ENCODE measurements at regions not wholly inside any gene's neighbourhood (a gene's known extent, or its start where the extent isn't known, plus 50 kb on each side); places are given as distances from the start of the nearest gene placed in this dataset.

DNA sequence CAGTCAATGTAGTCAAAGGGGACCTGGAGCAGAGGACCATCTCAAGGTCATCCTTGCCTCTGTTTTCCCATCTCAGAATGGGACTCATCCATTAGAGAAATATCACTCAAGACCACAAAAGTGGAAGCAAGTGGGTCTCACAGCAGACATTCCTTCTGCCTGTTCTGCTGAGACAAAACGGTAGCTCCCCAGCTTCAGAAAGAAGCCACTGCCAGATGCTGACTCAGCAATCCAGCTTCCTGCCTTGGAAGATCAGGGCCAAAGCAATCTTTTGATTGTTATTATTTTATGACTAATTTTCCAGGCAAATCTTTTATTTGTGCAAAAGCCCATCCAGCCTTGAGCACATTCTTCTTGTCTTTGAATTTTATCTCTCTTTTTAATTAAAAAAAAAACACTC is 86.8 kb downstream of the CCT6B start:
- TF ChIP-seq Cebpa-rat (IDR thresholded peaks at IDR 0.05): no peak
- Histone ChIP-seq H3K27ac (no peak overlapping the region), H3K36me3 (no peaks in the 10 kb centered on the region), H4K20me1 (no peaks in the 10 kb centered on the region), H3K4me1 (no peaks in the 10 kb centered on the region), H3K4me3 (no peak overlapping the region), H3K27me3 (no peaks in the 10 kb centered on the region), H3K9me3 (peaks cover 12% of the 10 kb centered on the region), H3K4me2 (no peak overlapping the region), H3K9ac (no peak overlapping the region)

DNA sequence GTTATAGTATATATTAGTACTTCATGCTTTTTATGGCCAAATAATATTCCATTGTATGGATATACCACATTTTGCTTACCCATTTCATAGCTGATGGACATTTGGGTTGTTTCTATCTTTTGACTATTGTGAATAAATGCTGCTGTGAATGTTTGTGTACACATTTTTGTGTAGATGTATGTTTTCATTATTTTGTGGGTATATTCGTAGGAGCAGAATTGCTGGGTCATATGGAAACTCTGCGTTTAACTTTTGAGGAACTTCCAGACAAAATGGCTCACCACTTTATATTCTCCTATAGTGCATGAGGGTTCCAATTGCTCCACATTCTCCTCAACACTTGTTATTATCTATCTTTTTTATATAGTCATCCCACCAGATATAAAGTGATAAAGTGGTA is 88.6 kb downstream of the CCT6B start:
- no peak overlapping the region for H3K4me2 ChIP-seq
- H3K9ac ChIP-seq: no peak overlapping the region
- no peaks in the 10 kb centered on the region for H4K20me1 ChIP-seq
- H3K4me3 ChIP-seq: no peak overlapping the region
- H3K9me3 ChIP-seq: peaks cover 12% of the 10 kb centered on the region
- H3K36me3 ChIP-seq: no peaks in the 10 kb centered on the region
- H3K4me1 ChIP-seq: no peaks in the 10 kb centered on the region
- no peaks in the 10 kb centered on the region for H3K27me3 ChIP-seq
- no peak overlapping the region for H3K27ac ChIP-seq
- TF ChIP-seq Cebpa-rat (IDR thresholded peaks at IDR 0.05): no peak

DNA sequence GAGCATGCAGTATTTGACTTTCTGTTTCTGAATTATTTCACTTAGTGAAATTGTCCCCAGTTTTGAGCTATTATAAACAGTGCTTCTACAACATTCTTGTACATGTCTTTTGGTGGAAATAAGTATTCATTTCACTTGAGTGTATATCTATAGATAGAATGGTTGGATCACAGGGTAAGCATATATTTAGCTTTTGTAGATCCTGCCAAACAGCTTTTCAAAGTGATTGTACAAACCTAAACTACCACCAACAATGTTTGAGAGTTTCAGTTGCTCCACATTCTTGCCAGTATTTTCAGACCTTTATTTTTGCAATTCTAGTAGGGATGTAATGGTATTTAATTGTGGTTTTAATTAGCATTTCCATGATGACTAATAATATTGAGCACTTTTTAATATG is 91.6 kb downstream of the CCT6B start:
- H4K20me1 ChIP-seq: no peaks in the 10 kb centered on the region
- H3K27me3 ChIP-seq: no peaks in the 10 kb centered on the region
- H3K4me2 ChIP-seq: no peak overlapping the region
- no peaks in the 10 kb centered on the region for H3K36me3 ChIP-seq
- no peak overlapping the region for H3K9ac ChIP-seq
- H3K9me3 ChIP-seq: peaks cover 12% of the 10 kb centered on the region
- H3K4me1 ChIP-seq: no peaks in the 10 kb centered on the region
- H3K27ac ChIP-seq: no peak overlapping the region
- H3K4me3 ChIP-seq: no peak overlapping the region
- TF ChIP-seq Cebpa-rat (IDR thresholded peaks at IDR 0.05): no peak

GRCh38 chr17:34865716-34866115 is 95.5 kb downstream of the CCT6B start:
- Histone ChIP-seq H4K20me1 (no peaks in the 10 kb centered on the region), H3K4me3 (no peak overlapping the region), H3K4me1 (no peaks in the 10 kb centered on the region), H3K27ac (no peak overlapping the region), H3K27me3 (no peaks in the 10 kb centered on the region), H3K9ac (no peak overlapping the region), H3K9me3 (no peaks in the 10 kb centered on the region), H3K4me2 (no peak overlapping the region), H3K36me3 (no peaks in the 10 kb centered on the region)
- TF ChIP-seq Cebpa-rat (IDR thresholded peaks at IDR 0.05): no peak

DNA sequence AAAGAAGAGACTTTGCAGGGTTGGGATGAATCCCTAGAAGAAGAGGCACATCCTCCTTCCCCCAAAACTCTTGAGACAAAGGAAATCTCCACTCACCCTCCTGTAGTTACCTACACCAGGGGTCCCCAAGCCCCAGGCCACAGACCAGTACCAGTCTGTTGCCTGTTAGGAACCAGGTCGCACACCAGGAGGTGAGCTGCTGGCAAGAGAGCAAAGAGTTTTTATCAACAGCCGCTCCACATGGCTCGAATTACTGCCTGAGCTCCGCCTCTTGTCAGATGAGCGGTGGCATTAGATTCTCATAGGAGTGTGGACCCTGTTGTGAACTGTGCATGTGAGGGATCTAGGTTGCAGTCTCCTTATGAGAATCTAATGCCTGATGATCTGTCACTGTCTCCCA is 98.9 kb downstream of the CCT6B start:
- TF ChIP-seq Cebpa-rat (IDR thresholded peaks at IDR 0.05): no peak
- H3K27me3 ChIP-seq: no peaks in the 10 kb centered on the region

DNA sequence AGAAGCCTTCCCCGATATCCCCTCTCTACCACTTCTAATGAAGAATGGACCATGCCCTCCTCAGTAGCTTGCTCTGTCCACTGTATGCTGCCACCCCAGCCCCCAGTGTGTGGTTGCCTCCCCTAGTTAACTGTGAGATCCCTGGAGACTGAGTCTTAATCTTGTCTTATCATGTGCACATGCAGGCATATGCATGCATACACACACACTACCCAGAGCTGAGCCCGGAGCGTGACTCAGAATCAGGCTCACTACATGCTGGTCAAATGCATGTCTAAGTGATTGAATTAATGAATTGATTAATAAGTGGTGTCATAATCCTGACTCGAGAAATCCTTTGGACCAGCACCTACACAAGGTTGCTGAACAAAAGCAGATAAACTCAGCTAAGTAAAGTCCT is 99.4 kb downstream of the CCT6B start:
- H3K9ac ChIP-seq: no peak overlapping the region
- H3K4me2 ChIP-seq: no peak overlapping the region
- H3K27ac ChIP-seq: no peak overlapping the region
- TF ChIP-seq Cebpa-rat (IDR thresholded peaks at IDR 0.05): no peak
- no peaks in the 10 kb centered on the region for H3K9me3 ChIP-seq
- no peaks in the 10 kb centered on the region for H3K27me3 ChIP-seq
- H3K36me3 ChIP-seq: no peaks in the 10 kb centered on the region
- no peak overlapping the region for H3K4me3 ChIP-seq
- H4K20me1 ChIP-seq: no peaks in the 10 kb centered on the region
- H3K4me1 ChIP-seq: peaks cover 16% of the 10 kb centered on the region

More for the DNA sequence above, 98.9 kb downstream of the CCT6B start:
- H3K4me1 ChIP-seq: peaks cover 16% of the 10 kb centered on the region
- no peaks in the 10 kb centered on the region for H3K36me3 ChIP-seq
- H3K9ac ChIP-seq: no peak overlapping the region
- no peaks in the 10 kb centered on the region for H3K9me3 ChIP-seq
- H3K4me3 ChIP-seq: no peak overlapping the region
- no peak overlapping the region for H3K4me2 ChIP-seq
- no peak overlapping the region for H3K27ac ChIP-seq
- H4K20me1 ChIP-seq: no peaks in the 10 kb centered on the region

GRCh38 chr17:34859652-34860051 is 101.6 kb downstream of the CCT6B start:
- Histone ChIP-seq H4K20me1 (no peaks in the 10 kb centered on the region), H3K9me3 (no peaks in the 10 kb centered on the region), H3K9ac (no peak overlapping the region), H3K4me1 (peaks cover 16% of the 10 kb centered on the region), H3K27me3 (no peaks in the 10 kb centered on the region), H3K27ac (no peak overlapping the region), H3K36me3 (no peaks in the 10 kb centered on the region), H3K4me2 (peak overlapping the region; percentile 59), H3K4me3 (no peak overlapping the region)
- no peak for TF ChIP-seq Cebpa-rat (IDR thresholded peaks at IDR 0.05)

GRCh38 chr17:34858591-34859565 is 102.4 kb downstream of the CCT6B start:
- Histone ChIP-seq H3K36me3 (no peaks in the 10 kb centered on the region), H3K9me3 (no peaks in the 10 kb centered on the region), H3K9ac (no peak overlapping the region), H4K20me1 (no peaks in the 10 kb centered on the region), H3K27me3 (no peaks in the 10 kb centered on the region), H3K27ac (no peak overlapping the region), H3K4me1 (peaks cover 16% of the 10 kb centered on the region), H3K4me2 (peak overlapping the region; percentile 59), H3K4me3 (no peak overlapping the region)
- no peak for TF ChIP-seq Cebpa-rat (IDR thresholded peaks at IDR 0.05)

- Histone ChIP-seq H3K9me3 (no peaks in the 10 kb centered on the region), H3K27me3 (no peaks in the 10 kb centered on the region), H3K9ac (no peak overlapping the region), H3K4me2 (no peak overlapping the region), H4K20me1 (no peaks in the 10 kb centered on the region), H3K4me3 (no peak overlapping the region), H3K36me3 (no peaks in the 10 kb centered on the region), H3K27ac (no peak overlapping the region), H3K4me1 (peaks cover 3% of the 10 kb centered on the region)
- no peak for TF ChIP-seq Cebpa-rat (IDR thresholded peaks at IDR 0.05)
Measured at GRCh38 chr17:34853924-34854323, 107.3 kb downstream of the CCT6B start.

DNA sequence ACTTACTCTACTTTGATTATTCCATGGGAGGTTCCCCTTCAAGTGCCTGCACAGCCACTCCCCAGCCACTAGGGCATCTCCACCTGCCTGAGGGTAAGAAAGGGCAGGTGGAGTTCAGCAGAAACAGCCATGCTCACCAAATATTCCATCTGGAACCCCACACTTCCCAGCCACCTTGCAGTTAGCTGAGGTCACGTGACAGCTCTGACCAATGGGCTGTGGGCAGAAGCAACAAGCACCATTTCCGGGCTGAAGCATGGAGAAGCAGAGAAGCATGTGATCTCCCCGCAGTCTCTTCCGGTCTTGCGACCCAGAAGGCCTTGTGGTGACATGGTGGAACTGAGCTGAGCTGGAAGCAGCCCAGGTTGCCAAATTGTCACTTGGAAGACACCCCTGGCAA is 108.6 kb downstream of the CCT6B start:
- H3K9ac ChIP-seq: no peak overlapping the region
- no peaks in the 10 kb centered on the region for H3K27me3 ChIP-seq
- TF ChIP-seq Cebpa-rat (IDR thresholded peaks at IDR 0.05): no peak
- no peaks in the 10 kb centered on the region for H3K4me1 ChIP-seq
- H3K36me3 ChIP-seq: no peaks in the 10 kb centered on the region
- H4K20me1 ChIP-seq: no peaks in the 10 kb centered on the region
- H3K9me3 ChIP-seq: no peaks in the 10 kb centered on the region
- H3K4me2 ChIP-seq: no peak overlapping the region
- no peak overlapping the region for H3K4me3 ChIP-seq
- no peak overlapping the region for H3K27ac ChIP-seq

Measured in BLaER1 (cell line).